ENCODE measurements at regions not wholly inside any gene's neighbourhood (a gene's known extent, or its start where the extent isn't known, plus 50 kb on each side); places are given as distances from the start of the nearest gene placed in this dataset.

DNA sequence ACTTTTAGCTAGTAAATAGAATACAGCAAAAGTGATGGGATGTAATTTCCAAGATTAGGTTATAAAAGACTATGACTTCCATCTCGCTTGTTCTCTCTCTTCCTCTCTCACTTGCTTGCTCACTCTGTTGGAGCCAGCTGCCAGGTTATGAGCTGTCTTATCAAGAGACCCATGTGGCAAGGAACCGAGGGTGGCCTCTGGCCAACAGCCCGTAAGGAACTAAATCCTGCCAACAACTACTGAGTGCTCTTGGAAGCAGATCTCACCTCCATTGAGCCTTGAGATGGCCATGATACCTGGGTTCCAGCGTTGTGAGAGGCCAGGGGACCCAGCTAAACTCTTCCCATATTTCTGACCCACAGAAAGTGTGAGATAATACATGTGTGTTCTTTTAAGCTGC is 636.1 kb downstream of the ACTL7B start:
- TF ChIP-seq, protein P1, sequence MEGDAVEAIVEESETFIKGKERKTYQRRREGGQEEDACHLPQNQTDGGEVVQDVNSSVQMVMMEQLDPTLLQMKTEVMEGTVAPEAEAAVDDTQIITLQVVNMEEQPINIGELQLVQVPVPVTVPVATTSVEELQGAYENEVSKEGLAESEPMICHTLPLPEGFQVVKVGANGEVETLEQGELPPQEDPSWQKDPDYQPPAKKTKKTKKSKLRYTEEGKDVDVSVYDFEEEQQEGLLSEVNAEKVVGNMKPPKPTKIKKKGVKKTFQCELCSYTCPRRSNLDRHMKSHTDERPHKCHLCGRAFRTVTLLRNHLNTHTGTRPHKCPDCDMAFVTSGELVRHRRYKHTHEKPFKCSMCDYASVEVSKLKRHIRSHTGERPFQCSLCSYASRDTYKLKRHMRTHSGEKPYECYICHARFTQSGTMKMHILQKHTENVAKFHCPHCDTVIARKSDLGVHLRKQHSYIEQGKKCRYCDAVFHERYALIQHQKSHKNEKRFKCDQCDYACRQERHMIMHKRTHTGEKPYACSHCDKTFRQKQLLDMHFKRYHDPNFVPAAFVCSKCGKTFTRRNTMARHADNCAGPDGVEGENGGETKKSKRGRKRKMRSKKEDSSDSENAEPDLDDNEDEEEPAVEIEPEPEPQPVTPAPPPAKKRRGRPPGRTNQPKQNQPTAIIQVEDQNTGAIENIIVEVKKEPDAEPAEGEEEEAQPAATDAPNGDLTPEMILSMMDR (IDR thresholded peaks at IDR 0.05; ENCODE audit: insufficient read depth, low read depth, low read length, missing control alignments) = no peak
- H3K4me3 ChIP-seq (ENCODE audit: low read depth, low read length) = no peak overlapping the region
- DNase-seq (ENCODE audit: low read depth) = no peak

DNA sequence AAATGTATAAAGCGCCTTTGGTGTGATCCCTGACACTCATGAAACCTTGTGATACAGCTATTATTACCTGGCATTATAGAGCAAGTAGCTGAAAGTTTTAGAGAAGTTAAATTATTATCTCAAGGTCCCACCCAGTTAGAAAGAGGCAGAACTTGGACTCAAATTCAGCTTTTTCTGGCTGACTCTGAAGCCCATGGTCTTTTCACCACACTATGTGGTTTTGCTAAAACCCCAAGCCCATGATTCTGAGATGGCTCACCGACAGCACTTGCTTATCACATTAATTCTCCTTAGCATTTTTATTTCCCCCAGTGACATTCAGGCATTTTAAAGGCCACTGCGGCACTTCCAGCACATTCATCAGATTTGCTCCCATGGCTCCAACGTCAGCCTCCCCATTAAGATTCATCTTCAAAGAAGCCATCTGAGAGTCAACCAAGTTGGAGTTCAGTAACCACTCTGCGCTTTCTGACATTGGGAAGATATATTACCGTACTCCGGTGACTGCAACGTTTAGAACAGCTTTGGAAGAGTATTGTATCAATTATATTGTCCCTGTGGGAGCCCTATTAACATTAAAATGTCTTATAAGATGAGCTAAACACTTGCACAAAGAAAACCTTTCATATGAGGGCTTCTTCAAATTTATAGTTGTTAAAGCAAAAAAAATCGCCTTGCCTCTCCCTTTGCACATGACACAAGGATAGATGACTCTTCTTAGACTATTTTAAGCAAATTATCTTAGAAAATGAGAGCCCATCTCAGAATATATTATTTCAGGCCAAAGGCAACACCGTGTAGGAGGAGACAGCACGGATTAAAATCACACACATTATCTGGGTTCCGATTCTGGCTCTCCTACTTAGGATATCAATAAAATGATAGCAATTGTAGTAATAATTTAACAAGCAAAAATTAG is 638.1 kb downstream of the ACTL7B start:
- no peak for DNase-seq (ENCODE audit: low read depth)
- H3K4me3 ChIP-seq (ENCODE audit: low read depth, low read length) = no peak overlapping the region
- TF ChIP-seq, protein P1 (IDR thresholded peaks at IDR 0.05; ENCODE audit: insufficient read depth, low read depth, low read length, missing control alignments) = no peak

DNA sequence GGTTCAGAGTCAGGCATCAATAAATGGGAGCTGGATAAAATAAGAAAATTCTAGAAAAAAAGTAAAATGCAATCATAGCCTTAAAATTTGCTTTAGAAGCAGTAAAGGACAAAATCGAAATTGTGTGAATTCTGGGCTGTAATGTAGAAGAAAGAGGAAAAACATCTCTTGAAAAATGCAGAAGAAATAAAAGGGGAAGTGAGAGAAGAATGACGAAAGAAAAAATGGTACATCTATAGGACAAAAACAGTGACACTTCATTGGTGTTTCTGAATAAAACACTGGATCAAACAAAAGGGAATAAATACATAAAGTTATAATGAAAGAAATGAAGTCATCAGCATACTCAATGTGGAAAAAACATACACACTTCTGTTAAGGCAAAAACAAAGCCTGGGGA is 642.3 kb downstream of the ACTL7B start:
- H3K4me3 ChIP-seq (ENCODE audit: low read depth, low read length) = no peak overlapping the region
- no peak for DNase-seq (ENCODE audit: low read depth)
- TF ChIP-seq, protein P1 (IDR thresholded peaks at IDR 0.05; ENCODE audit: insufficient read depth, low read depth, low read length, missing control alignments) = no peak

DNA sequence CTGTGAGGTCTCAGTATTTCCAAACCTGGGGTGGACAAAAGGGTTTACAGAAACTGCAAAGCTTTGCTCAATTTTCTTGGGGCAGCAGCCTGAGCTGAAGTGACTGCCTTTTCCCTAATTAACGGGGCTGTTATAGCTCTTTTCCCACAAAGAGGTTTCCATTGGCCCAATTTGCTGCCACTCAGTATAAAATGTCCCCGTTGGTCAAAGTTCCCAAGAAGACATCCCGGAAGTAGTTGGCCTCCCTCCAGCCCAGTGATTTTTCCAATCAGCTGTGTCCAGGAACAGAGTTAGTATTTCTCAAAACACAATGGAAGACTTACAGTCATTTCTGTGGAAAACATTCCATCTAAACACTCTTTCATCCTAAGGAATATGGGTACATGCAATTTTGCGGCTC is 643.6 kb downstream of the ACTL7B start:
- DNase-seq (ENCODE audit: low read depth) = no peak
- TF ChIP-seq, protein P1 (IDR thresholded peaks at IDR 0.05; ENCODE audit: insufficient read depth, low read depth, low read length, missing control alignments) = no peak
- no peak overlapping the region for H3K4me3 ChIP-seq (ENCODE audit: low read depth, low read length)

DNA sequence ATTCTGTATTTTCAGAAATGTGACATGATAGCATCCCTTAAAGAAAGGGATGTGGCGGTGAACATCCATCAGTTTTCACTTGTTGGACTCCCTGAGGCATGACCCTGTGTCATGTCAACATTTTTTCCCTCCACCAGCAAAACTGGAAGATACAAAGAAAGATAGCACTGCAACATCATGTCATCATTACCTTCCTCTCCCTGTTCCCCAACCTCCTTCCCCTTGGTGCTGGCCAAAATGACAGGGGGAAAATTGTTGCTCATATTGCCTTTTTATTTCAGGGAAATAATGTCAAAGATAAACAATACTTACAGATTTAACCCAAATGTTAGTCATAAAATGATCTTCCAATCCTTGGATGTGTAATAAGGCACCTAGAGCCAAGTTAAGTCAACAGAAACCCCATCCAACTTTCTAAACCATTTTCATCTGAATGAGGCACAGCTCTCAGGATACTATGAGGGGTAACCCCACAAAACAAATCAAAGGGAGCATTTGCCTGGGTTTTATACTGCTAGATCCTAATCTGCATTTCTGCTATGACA is 644.3 kb downstream of the ACTL7B start:
- no peak overlapping the region for H3K4me3 ChIP-seq (ENCODE audit: low read depth, low read length)
- TF ChIP-seq, protein P1 (IDR thresholded peaks at IDR 0.05; ENCODE audit: insufficient read depth, low read depth, low read length, missing control alignments) = no peak
- DNase-seq (ENCODE audit: low read depth) = no peak

DNA sequence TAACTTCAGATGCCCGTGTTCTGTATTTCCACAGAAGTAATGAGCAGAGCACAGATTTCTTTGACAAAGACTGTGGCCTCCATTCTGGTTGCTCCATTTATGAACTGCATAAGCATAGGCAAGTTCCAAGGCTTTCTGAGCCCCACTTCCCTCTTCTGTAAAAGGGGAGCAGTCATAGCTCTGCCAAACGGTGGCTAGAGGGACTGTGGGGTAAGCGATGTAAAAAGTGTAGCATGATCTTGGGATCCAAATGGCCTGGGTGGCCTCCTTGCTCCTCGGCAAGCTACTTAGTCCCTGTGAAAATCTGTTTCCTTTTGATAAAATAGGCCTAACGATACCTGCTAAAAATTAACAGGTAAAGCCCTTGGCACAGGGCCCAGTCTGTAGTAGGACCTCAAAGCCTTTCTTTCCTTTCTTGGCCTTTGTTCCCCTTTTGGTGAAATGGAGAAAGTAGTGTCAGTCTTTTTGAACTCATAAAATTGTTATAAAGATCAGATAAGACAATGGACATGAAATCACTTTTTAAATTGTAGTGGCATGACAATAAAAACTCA is 646.6 kb downstream of the ACTL7B start:
- no peak for DNase-seq (ENCODE audit: low read depth)
- TF ChIP-seq, protein P1 (IDR thresholded peaks at IDR 0.05; ENCODE audit: insufficient read depth, low read depth, low read length, missing control alignments) = no peak
- no peak overlapping the region for H3K4me3 ChIP-seq (ENCODE audit: low read depth, low read length)
